ENCODE measurements at regions not wholly inside any gene's neighbourhood (a gene's known extent, or its start where the extent isn't known, plus 50 kb on each side); places are given as distances from the start of the nearest gene placed in this dataset.

DNA sequence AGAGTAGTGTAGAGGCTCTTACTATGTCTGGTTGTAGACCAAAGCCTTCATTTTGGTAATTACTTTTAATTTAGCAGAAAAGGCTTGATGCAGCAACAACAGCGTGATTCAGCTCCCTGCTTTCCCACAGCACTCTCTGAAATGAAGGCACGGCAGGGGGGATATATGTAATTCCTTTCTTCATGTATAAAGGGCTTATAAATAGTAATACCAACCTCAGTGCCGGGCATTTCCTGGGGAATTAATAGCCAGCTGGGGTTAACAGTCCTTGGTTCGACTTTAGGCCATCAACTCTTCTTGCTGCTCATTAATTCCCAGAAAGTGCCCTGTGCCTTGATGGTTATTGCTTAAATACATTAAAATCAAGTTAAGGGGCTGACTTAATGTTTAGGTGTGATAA is 669.0 kb downstream of the ZNF674 start:
- TF ChIP-seq, protein P1, sequence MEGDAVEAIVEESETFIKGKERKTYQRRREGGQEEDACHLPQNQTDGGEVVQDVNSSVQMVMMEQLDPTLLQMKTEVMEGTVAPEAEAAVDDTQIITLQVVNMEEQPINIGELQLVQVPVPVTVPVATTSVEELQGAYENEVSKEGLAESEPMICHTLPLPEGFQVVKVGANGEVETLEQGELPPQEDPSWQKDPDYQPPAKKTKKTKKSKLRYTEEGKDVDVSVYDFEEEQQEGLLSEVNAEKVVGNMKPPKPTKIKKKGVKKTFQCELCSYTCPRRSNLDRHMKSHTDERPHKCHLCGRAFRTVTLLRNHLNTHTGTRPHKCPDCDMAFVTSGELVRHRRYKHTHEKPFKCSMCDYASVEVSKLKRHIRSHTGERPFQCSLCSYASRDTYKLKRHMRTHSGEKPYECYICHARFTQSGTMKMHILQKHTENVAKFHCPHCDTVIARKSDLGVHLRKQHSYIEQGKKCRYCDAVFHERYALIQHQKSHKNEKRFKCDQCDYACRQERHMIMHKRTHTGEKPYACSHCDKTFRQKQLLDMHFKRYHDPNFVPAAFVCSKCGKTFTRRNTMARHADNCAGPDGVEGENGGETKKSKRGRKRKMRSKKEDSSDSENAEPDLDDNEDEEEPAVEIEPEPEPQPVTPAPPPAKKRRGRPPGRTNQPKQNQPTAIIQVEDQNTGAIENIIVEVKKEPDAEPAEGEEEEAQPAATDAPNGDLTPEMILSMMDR (IDR thresholded peaks at IDR 0.05): no peak
- TF ChIP-seq EP300 (IDR thresholded peaks at IDR 0.05; ENCODE audit: low read depth) (no peak), POLR2A (IDR thresholded peaks at IDR 0.05) (no peak)

Data from transverse colon (tissue), 3 donors.